GM23338 (cell line): ENCODE measurements at regions not wholly inside any gene's neighbourhood (a gene's known extent, or its start where the extent isn't known, plus 50 kb on each side); places are given as distances from the start of the nearest gene placed in this dataset.

Experiments
- ATAC-seq: fragments of 200-7000 bp; cut with Tn5 transposase; 3 replicates; pipeline ENCODE4 v1.9.1; 2020
- DNase-seq: peaks from one replicate; pipeline ENCODE4 v3.0.0-alpha.2; 2015; ENCODE audit warnings: low spot score
- H2AFZ ChIP-seq: fragments of 200-600 bp; sonication (generic); 2 replicates; pipeline ENCODE4 v1.8.0; 2016; ENCODE audit warnings: antibody characterized with exemption, mild to moderate bottlenecking, moderate library complexity
- H3F3A ChIP-seq: fragments of 200-600 bp; sonication (generic); replicated peaks from 2 replicates; pipeline ENCODE4 v1.8.0; 2017; ENCODE audit warnings: antibody characterized with exemption, mixed run types, low read depth
- H3K27ac ChIP-seq: fragments of 200-600 bp; sonication (generic); 2 replicates; pipeline ENCODE4 v1.6.1; 2016; ENCODE audit warnings: low read depth
- H3K27me3 ChIP-seq: fragments of 200-600 bp; sonication (generic); 2 replicates; pipeline ENCODE4 v1.8.0; 2016; ENCODE audit warnings: mild to moderate bottlenecking, mixed run types, moderate library complexity; ENCODE audit not compliant: insufficient read depth
- H3K36me3 ChIP-seq: fragments of 200-600 bp; sonication (generic); 2 replicates; pipeline ENCODE4 v1.8.0; 2016; ENCODE audit warnings: mild to moderate bottlenecking; ENCODE audit not compliant: insufficient read depth
- H3K4me1 ChIP-seq: fragments of 200-600 bp; sonication (generic); 2 replicates; pipeline ENCODE4 v1.8.0; 2016; ENCODE audit warnings: mild to moderate bottlenecking, moderate library complexity; ENCODE audit not compliant: insufficient read depth
- H3K4me2 ChIP-seq: fragments of 200-600 bp; sonication (generic); 2 replicates; pipeline ENCODE4 v1.7.1; 2017; ENCODE audit warnings: mixed run types
- H3K4me3 ChIP-seq: fragments of 200-600 bp; sonication (generic); 2 replicates; pipeline ENCODE4 v1.6.1; 2016; ENCODE audit warnings: mixed run types
- H3K79me2 ChIP-seq: fragments of 200-600 bp; sonication (generic); replicated peaks from 2 replicates; pipeline ENCODE4 v1.8.0; 2017; ENCODE audit warnings: mild to moderate bottlenecking; ENCODE audit not compliant: insufficient read depth
- H3K9me2 ChIP-seq: fragments of 200-600 bp; sonication (generic); 2 replicates; pipeline ENCODE4 v1.8.0; 2017; ENCODE audit not compliant: insufficient read depth
- H4K20me1 ChIP-seq: fragments of 200-600 bp; sonication (generic); replicated peaks from 2 replicates; pipeline ENCODE4 v1.8.0; 2017; ENCODE audit warnings: mild to moderate bottlenecking; ENCODE audit not compliant: insufficient read depth
- H3K27ac Mint-ChIP-seq: 2 replicates; pipeline ENCODE4 v1.8.0; 2020; ENCODE audit warnings: inconsistent platforms, mild to moderate bottlenecking, moderate library complexity, mixed read lengths
- H3K27me3 Mint-ChIP-seq: 3 replicates; pipeline ENCODE4 v1.8.0; 2022; ENCODE audit warnings: low read depth, mild to moderate bottlenecking, moderate library complexity, mixed read lengths, inconsistent platforms; ENCODE audit not compliant: insufficient read depth, poor library complexity
- H3K36me3 Mint-ChIP-seq: 3 replicates; pipeline ENCODE4 v1.8.0; 2021; ENCODE audit warnings: low read depth, mild to moderate bottlenecking, inconsistent platforms, moderate library complexity, mixed read lengths
- H3K4me1 Mint-ChIP-seq: 3 replicates; pipeline ENCODE4 v1.8.0; 2020; ENCODE audit warnings: mild to moderate bottlenecking, inconsistent platforms, mixed read lengths
- H3K4me3 Mint-ChIP-seq: 3 replicates; pipeline ENCODE4 v1.8.0; 2021; ENCODE audit warnings: moderate library complexity, mild to moderate bottlenecking, inconsistent platforms, mixed read lengths
- H3K9me3 Mint-ChIP-seq: 3 replicates; pipeline ENCODE4 v1.8.0; 2020; ENCODE audit warnings: moderate library complexity, mild to moderate bottlenecking, inconsistent platforms, mixed read lengths
- CREB1 ChIP-seq: fragments of 250-450 bp; sonication (Bioruptor Pico); IDR thresholded peaks from 2 replicates; pipeline ENCODE4 v1.5.0; 2020; ENCODE audit warnings: low read depth, mild to moderate bottlenecking, moderate library complexity
- CTCF ChIP-seq, 2 experiments: fragments of 200-600 bp in 1 of 2; sonication (generic) in 1 of 2; conservative IDR thresholded peaks; 2 replicates each; pipeline versions ENCODE4 v1.5.1 to v1.6.1; 2016 to 2017; ENCODE audit warnings: antibody characterized with exemption in 2 of 2, low read depth in 2 of 2, mild to moderate bottlenecking in 2 of 2, moderate library complexity in 1 of 2
- EZH2 ChIP-seq: fragments of 200-600 bp; sonication (generic); IDR thresholded peaks from one replicate; pipeline ENCODE4 v1.8.0; 2017; ENCODE audit warnings: antibody characterized with exemption, mild to moderate bottlenecking, low read depth; ENCODE audit not compliant: unreplicated experiment
- EZH2phosphoT487 ChIP-seq: fragments of 200-600 bp; sonication (generic); IDR thresholded peaks from one replicate; pipeline ENCODE4 v1.8.1; 2018; ENCODE audit warnings: antibody characterized with exemption; ENCODE audit not compliant: unreplicated experiment
- JUNB ChIP-seq: IDR thresholded peaks from one replicate; pipeline ENCODE4 v1.6.1; 2016; ENCODE audit warnings: antibody characterized with exemption; ENCODE audit not compliant: unreplicated experiment
- NANOG ChIP-seq: IDR thresholded peaks from 2 replicates; pipeline ENCODE4 v1.6.1; 2016; ENCODE audit warnings: antibody characterized with exemption, borderline replicate concordance
- POLR2AphosphoS5 ChIP-seq: IDR thresholded peaks from 2 replicates; pipeline ENCODE4 v1.6.1; 2016; ENCODE audit warnings: antibody characterized with exemption, low read depth
- STAT1 ChIP-seq: IDR thresholded peaks from one replicate; pipeline ENCODE4 v1.6.1; 2016; ENCODE audit warnings: antibody characterized with exemption; ENCODE audit not compliant: unreplicated experiment
- ZNF114 ChIP-seq: fragments of 250-450 bp; sonication (Bioruptor Pico); IDR thresholded peaks from 2 replicates; pipeline ENCODE4 v1.5.0; 2020; ENCODE audit warnings: mild to moderate bottlenecking, moderate library complexity
- ZNF331 ChIP-seq: fragments of 250-450 bp; sonication (Bioruptor Pico); IDR thresholded peaks from 2 replicates; pipeline ENCODE4 v1.5.0; 2020; ENCODE audit warnings: low read depth, mild to moderate bottlenecking, moderate library complexity
- ZNF462 ChIP-seq: fragments of 250-450 bp; sonication (Bioruptor Pico); IDR thresholded peaks from 2 replicates; pipeline ENCODE4 v1.5.0; 2020; ENCODE audit warnings: mild to moderate bottlenecking, moderate library complexity
- TF ChIP-seq, protein P1 (sequence below): IDR thresholded peaks from 2 replicates; pipeline ENCODE4 v1.6.1; 2016; ENCODE audit warnings: antibody characterized with exemption

DNA sequence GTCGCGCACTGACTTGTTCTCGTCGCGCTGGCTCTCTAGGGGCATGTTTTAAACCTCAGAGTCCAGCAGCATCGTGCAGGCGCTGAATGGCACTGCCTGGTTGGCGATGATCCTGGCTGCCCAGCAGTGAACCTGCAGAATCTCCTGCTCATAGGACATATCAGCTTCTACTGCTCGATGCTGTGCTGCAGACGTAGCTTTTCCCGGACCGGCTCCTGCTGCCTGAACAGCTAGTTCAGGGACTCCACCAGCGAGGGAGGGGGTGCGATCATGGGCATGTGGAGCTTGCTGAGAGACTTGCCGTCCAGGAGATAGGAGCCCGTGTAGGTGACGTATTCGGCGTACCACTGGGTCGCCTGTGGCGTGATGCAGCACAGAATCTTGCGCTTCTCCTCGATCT lies 890.0 kb upstream of the LRRTM1 start (continued):
- TF ChIP-seq ZNF114 = no peak
- no peak for TF ChIP-seq NANOG
- TF ChIP-seq EZH2phosphoT487 = no peak
- TF ChIP-seq JUNB = no peak

DNA sequence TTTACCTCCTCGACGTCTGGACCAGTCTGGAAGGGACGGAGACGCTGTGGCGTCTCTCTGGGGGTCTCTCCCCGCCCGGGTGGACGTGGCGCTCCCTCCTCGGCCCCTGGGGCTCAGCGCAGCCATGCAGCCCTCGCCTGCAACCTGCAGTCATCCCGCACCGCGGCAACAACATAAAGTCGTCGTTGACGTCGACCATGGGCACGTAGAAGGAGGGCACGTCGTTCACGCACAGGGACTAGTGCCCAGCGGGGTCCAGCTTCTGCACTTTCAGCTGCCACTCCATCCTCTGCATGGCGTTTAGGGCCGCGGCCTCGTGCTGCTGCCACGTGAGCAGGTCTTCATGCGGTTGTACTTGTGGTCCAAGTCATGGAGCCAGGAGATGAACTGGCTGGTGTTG lies 889.6 kb upstream of the LRRTM1 start:
- Mint-ChIP-seq H3K27me3 (no peaks in the 10 kb centered on the region), H3K4me3 (no peak overlapping the region), H3K36me3 (peaks cover 5% of the 10 kb centered on the region; the same call in 1 of the 3 replicates), H3K27ac (no peak overlapping the region), H3K9me3 (peaks cover 20% of the 10 kb centered on the region), H3K4me1 (no peaks in the 10 kb centered on the region)
- Histone ChIP-seq H3K4me2 (no peak overlapping the region), H3K79me2 (no peaks in the 10 kb centered on the region), H3F3A (no peaks in the 10 kb centered on the region), H2AFZ (no peak overlapping the region), H4K20me1 (no peaks in the 10 kb centered on the region), H3K27ac (no peak overlapping the region), H3K4me3 (no peak overlapping the region), H3K4me1 (no peaks in the 10 kb centered on the region), H3K36me3 (no peaks in the 10 kb centered on the region), H3K27me3 (no peaks in the 10 kb centered on the region), H3K9me2 (no peaks in the 10 kb centered on the region; the same call in 1 of the 2 replicates)
- no peak for ATAC-seq
- no peak for DNase-seq
- TF ChIP-seq EZH2phosphoT487 (no peak), JUNB (no peak)

DNA sequence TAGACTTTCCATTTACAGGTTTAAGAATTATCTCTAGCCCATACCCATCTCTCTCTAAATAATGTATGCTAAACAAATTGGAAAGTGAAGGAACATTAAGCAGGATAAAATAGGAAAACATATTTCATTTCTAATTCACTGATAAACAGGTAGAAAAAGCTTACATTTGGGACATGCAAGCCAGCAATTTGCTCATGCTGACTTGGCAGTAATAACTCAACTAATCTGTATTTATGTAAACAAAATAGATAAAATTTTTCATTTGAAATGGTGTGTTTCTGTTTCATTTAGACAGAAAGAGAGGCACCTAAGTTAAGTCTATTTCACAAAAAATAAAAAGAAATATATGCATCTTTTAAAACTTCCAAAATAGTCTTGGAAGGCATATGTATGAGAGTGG lies 877.3 kb upstream of the LRRTM1 start:
- Histone ChIP-seq H3K4me2 (no peak overlapping the region), H3K27me3 (no peaks in the 10 kb centered on the region), H3K36me3 (no peaks in the 10 kb centered on the region), H3F3A (no peaks in the 10 kb centered on the region), H3K9me2 (0 out of 2 replicates have a peak, but pooled peaks cover 2% of the 10 kb centered on the region), H4K20me1 (no peaks in the 10 kb centered on the region), H3K79me2 (no peaks in the 10 kb centered on the region), H2AFZ (no peak overlapping the region), H3K4me3 (no peak overlapping the region), H3K27ac (no peak overlapping the region), H3K4me1 (no peaks in the 10 kb centered on the region)
- Mint-ChIP-seq H3K27me3 (no peaks in the 10 kb centered on the region), H3K9me3 (no peaks in the 10 kb centered on the region), H3K27ac (no peak overlapping the region), H3K36me3 (no peaks in the 10 kb centered on the region), H3K4me1 (no peaks in the 10 kb centered on the region), H3K4me3 (no peak overlapping the region)
- ATAC-seq (no peak), DNase-seq (no peak)
- TF ChIP-seq ZNF114 (no peak), CTCF (conservative IDR thresholded peaks at IDR 0.05; ENCODE audit: low read depth in 2 of 2) (no peak), JUNB (no peak), NANOG (no peak), ZNF331 (no peak), STAT1 (no peak), EZH2 (no peak), ZNF462 (CRISPR knock-in tag) (no peak), POLR2AphosphoS5 (no peak), CREB1 (CRISPR knock-in tag) (no peak), EZH2phosphoT487 (no peak)
- TF ChIP-seq, protein P1, sequence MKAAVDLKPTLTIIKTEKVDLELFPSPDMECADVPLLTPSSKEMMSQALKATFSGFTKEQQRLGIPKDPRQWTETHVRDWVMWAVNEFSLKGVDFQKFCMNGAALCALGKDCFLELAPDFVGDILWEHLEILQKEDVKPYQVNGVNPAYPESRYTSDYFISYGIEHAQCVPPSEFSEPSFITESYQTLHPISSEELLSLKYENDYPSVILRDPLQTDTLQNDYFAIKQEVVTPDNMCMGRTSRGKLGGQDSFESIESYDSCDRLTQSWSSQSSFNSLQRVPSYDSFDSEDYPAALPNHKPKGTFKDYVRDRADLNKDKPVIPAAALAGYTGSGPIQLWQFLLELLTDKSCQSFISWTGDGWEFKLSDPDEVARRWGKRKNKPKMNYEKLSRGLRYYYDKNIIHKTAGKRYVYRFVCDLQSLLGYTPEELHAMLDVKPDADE = no peak
